GM12801 (cell line): ENCODE measurements at regions not wholly inside any gene's neighbourhood (a gene's known extent, or its start where the extent isn't known, plus 50 kb on each side); places are given as distances from the start of the nearest gene placed in this dataset.

Experiments used
- TF ChIP-seq, protein P1 (sequence below): IDR thresholded peaks from one replicate; pipeline ENCODE4 v1.5.1; 2011; ENCODE audit warnings: control low read depth; ENCODE audit not compliant: insufficient read length; ENCODE audit errors: extremely low read depth

DNA sequence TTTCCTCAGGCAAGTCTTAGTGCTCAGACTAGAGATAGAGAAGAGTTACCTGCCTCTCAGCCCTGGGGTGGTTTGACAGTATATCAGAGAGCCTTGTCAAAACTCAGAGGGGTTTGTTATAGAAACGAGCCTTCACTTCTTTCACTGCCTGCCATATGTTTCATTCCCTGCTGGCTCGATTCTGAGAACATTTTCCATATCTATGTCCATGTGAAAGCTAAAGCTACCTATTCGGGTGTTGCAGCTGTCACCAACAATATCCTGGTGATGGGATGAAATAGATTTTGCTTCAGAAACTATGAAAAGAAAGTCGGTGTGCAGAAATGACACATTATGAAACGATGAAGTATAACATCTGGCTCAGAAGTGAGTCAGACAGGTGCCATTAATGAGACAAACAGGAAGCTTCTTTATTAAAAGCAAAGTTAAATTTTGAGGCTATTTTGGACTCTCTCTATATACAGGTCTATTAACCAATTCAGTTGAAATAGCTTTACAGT, 56.1 kb upstream of the TANK start:
- TF ChIP-seq, protein P1, sequence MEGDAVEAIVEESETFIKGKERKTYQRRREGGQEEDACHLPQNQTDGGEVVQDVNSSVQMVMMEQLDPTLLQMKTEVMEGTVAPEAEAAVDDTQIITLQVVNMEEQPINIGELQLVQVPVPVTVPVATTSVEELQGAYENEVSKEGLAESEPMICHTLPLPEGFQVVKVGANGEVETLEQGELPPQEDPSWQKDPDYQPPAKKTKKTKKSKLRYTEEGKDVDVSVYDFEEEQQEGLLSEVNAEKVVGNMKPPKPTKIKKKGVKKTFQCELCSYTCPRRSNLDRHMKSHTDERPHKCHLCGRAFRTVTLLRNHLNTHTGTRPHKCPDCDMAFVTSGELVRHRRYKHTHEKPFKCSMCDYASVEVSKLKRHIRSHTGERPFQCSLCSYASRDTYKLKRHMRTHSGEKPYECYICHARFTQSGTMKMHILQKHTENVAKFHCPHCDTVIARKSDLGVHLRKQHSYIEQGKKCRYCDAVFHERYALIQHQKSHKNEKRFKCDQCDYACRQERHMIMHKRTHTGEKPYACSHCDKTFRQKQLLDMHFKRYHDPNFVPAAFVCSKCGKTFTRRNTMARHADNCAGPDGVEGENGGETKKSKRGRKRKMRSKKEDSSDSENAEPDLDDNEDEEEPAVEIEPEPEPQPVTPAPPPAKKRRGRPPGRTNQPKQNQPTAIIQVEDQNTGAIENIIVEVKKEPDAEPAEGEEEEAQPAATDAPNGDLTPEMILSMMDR = no peak

DNA sequence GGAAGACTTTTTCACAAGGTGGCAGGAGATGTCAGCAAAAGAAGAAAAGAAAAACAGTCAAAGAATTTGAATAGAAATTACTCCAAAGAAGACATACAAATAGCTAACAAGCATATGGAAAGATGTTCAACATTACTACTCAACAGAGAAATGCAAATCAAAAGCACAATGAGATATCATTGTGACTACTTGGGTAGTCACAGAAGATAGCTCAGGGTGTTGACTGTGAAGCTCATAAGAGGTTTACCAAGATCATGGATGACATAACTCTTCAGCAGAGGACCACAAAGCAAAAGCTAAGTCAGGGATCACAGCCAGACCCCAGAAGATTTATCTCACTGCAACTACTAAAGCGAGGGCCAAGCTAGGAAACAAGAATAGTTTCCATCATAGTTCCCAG, 53.0 kb upstream of the TANK start:
- TF ChIP-seq, protein P1 = no peak
